H1 (cell line): ENCODE measurements at regions not wholly inside any gene's neighbourhood (a gene's known extent, or its start where the extent isn't known, plus 50 kb on each side); places are given as distances from the start of the nearest gene placed in this dataset.
A peak's percentile ranks its signal among the peaks of the same experiment; 100 is the strongest.

Experiments
- CTCF ChIA-PET: fragments of 300-600 bp; sonication (Branson Sonifier 250); formaldehyde crosslinking; loops from one replicate; lab custom pipeline; 2021; ENCODE audit not compliant: partially characterized antibody; lab: Charles Lee
- POLR2A ChIA-PET: fragments of 300-600 bp; sonication (Branson Sonifier 250); formaldehyde crosslinking; loops from one replicate; lab custom pipeline; 2021; ENCODE audit warnings: inconsistent platforms; ENCODE audit not compliant: partially characterized antibody; lab: Charles Lee
- DNase-seq, 2 experiments: peaks; one replicate each; pipeline versions ENCODE4 v3.0.0 to v3.0.0-alpha.2; 2010 to 2022; ENCODE audit warnings: low spot score in 2 of 2, low read depth in 1 of 2, mixed read lengths in 1 of 2
- FAIRE-seq: peaks from 2 replicates; lab custom pipeline; 2011; peaks lifted over from hg19 to GRCh38; lab: Jason Lieb, UNC
- H2AFZ ChIP-seq: 2 replicates; pipeline ENCODE4 v1.8.1; 2012; ENCODE audit warnings: low read length, inconsistent platforms
- H2AK5ac ChIP-seq: 2 replicates; pipeline ENCODE4 v1.6.1; 2013; ENCODE audit warnings: low read depth, low read length
- H2BK120ac ChIP-seq: replicated peaks from 2 replicates; pipeline ENCODE3; 2013; ENCODE audit warnings: low read depth, low read length, inconsistent platforms
- H2BK12ac ChIP-seq: 2 replicates; pipeline ENCODE4 v1.6.1; 2013; ENCODE audit warnings: low read depth, low read length
- H2BK15ac ChIP-seq: 2 replicates; pipeline ENCODE4 v1.6.1; 2013; ENCODE audit warnings: low read length
- H2BK20ac ChIP-seq: 2 replicates; pipeline ENCODE4 v1.6.1; 2013; ENCODE audit warnings: low read length
- H2BK5ac ChIP-seq: 2 replicates; pipeline ENCODE4 v1.6.1; 2013; ENCODE audit warnings: low read depth, low read length
- H3K14ac ChIP-seq: 2 replicates; pipeline ENCODE4 v1.6.1; 2013; ENCODE audit warnings: inconsistent platforms; ENCODE audit not compliant: insufficient read length
- H3K18ac ChIP-seq: 2 replicates; pipeline ENCODE4 v1.6.1; 2013; ENCODE audit warnings: low read length; ENCODE audit errors: extremely low read depth
- H3K23ac ChIP-seq: 2 replicates; pipeline ENCODE4 v1.6.1; 2013; ENCODE audit warnings: inconsistent platforms; ENCODE audit not compliant: insufficient read length
- H3K23me2 ChIP-seq: 2 replicates; pipeline ENCODE4 v1.6.1; 2013; ENCODE audit warnings: low read depth, low read length
- H3K27ac ChIP-seq: 2 replicates; pipeline ENCODE4 v1.6.1; 2011; ENCODE audit warnings: low read depth, low read length, inconsistent platforms
- H3K27me3 ChIP-seq, 4 experiments: replicated peaks in 1 of 4; 1 replicate in 1 of 4; 2 replicates in 3 of 4; pipeline versions ENCODE4 v1.6.1 to v1.8.1; 2011 to 2013; ENCODE audit warnings: low read length in 3 of 4, mild to moderate bottlenecking in 3 of 4, inconsistent platforms in 2 of 4, mixed read lengths in 2 of 4, moderate library complexity in 1 of 4; ENCODE audit not compliant: control insufficient read depth in 3 of 4, insufficient read depth in 3 of 4; ENCODE audit errors: extremely low read depth in 1 of 4
- H3K36me3 ChIP-seq, 4 experiments: 2 replicates each; pipeline versions ENCODE4 v1.6.1 to v1.8.1; 2011 to 2013; ENCODE audit warnings: mild to moderate bottlenecking in 4 of 4, low read length in 3 of 4, moderate library complexity in 2 of 4, control low read depth in 1 of 4, inconsistent platforms in 1 of 4; ENCODE audit not compliant: insufficient read depth in 4 of 4, control insufficient read depth in 2 of 4
- H3K4ac ChIP-seq: replicated peaks from 2 replicates; pipeline ENCODE3; 2013; ENCODE audit warnings: low read length, low read depth, mixed read lengths, inconsistent platforms; ENCODE audit not compliant: insufficient read length
- H3K4me1 ChIP-seq, 4 experiments: replicated peaks in 1 of 4; 1 replicate in 1 of 4; 2 replicates in 3 of 4; pipeline versions ENCODE4 v1.6.1 to v1.8.1; 2011 to 2013; ENCODE audit warnings: low read length in 3 of 4, inconsistent platforms in 2 of 4, mixed read lengths in 1 of 4; ENCODE audit not compliant: insufficient read depth in 4 of 4, control insufficient read depth in 3 of 4
- H3K4me2 ChIP-seq, 2 experiments: 2 replicates each; pipeline versions ENCODE4 v1.6.1 to v1.8.1; 2011 to 2013; ENCODE audit warnings: low read depth in 2 of 2, low read length in 2 of 2, control low read depth in 1 of 2, inconsistent platforms in 1 of 2, mild to moderate bottlenecking in 1 of 2; ENCODE audit not compliant: insufficient read depth in 1 of 2
- H3K4me3 ChIP-seq, 4 experiments: fragments of 200-600, 300-600 bp in 1 of 4; sonication (generic), shearing (Covaris generic), sonication (Bioruptor Twin) in 1 of 4; 2 replicates each; pipeline versions ENCODE4 v1.5.1 to v1.8.1; 2011 to 2016; ENCODE audit warnings: low read length in 4 of 4, low read depth in 3 of 4, control low read depth in 2 of 4, inconsistent platforms in 2 of 4, mild to moderate bottlenecking in 2 of 4, mixed read lengths in 1 of 4, moderate library complexity in 1 of 4; ENCODE audit not compliant: insufficient read depth in 2 of 4; ENCODE audit errors: extremely low read depth in 1 of 4
- H3K56ac ChIP-seq: replicated peaks from 2 replicates; pipeline ENCODE3; 2013; ENCODE audit warnings: low read depth, mild to moderate bottlenecking, mixed read lengths, low read length, inconsistent platforms; ENCODE audit not compliant: insufficient read length
- H3K79me1 ChIP-seq: 2 replicates; pipeline ENCODE4 v1.6.1; 2013; ENCODE audit warnings: low read depth, low read length, control low read depth
- H3K79me2 ChIP-seq, 2 experiments: 2 replicates each; pipeline versions ENCODE4 v1.6.1 to v1.8.1; 2012 to 2013; ENCODE audit warnings: low read length in 2 of 2, mild to moderate bottlenecking in 2 of 2, inconsistent platforms in 1 of 2; ENCODE audit not compliant: insufficient read depth in 2 of 2, control insufficient read depth in 1 of 2
- H3K9ac ChIP-seq, 4 experiments: replicated peaks in 1 of 4; 1 replicate in 1 of 4; 2 replicates in 3 of 4; pipeline versions ENCODE4 v1.6.1 to v1.8.1; 2011 to 2013; ENCODE audit warnings: low read depth in 3 of 4, low read length in 3 of 4, control low read depth in 2 of 4, mild to moderate bottlenecking in 2 of 4, moderate library complexity in 2 of 4, inconsistent platforms in 1 of 4; ENCODE audit errors: extremely low read depth in 1 of 4
- H3K9me3 ChIP-seq, 2 experiments: 2 replicates each; pipeline versions ENCODE4 v1.6.1 to v1.8.1; 2012 to 2013; ENCODE audit warnings: mild to moderate bottlenecking in 2 of 2, moderate library complexity in 2 of 2, control low read depth in 1 of 2, inconsistent platforms in 1 of 2, low read depth in 1 of 2, low read length in 1 of 2, mixed read lengths in 1 of 2; ENCODE audit not compliant: insufficient read depth in 2 of 2
- H4K20me1 ChIP-seq, 2 experiments: replicated peaks in 1 of 2; 2 replicates each; pipeline versions ENCODE3 to v1.8.1; 2011 to 2013; ENCODE audit warnings: inconsistent platforms in 2 of 2, low read length in 2 of 2, mild to moderate bottlenecking in 1 of 2; ENCODE audit not compliant: insufficient read depth in 2 of 2, control insufficient read depth in 1 of 2
- H4K5ac ChIP-seq: 2 replicates; pipeline ENCODE4 v1.6.1; 2013; ENCODE audit warnings: low read length, low read depth, mixed read lengths, inconsistent platforms; ENCODE audit not compliant: insufficient read length
- H4K8ac ChIP-seq: 2 replicates; pipeline ENCODE4 v1.8.0; 2013; ENCODE audit warnings: mild to moderate bottlenecking, moderate library complexity, low read length, inconsistent platforms; ENCODE audit not compliant: insufficient read depth; ENCODE audit errors: extremely low read depth
- H4K91ac ChIP-seq: replicated peaks from 2 replicates; pipeline ENCODE3; 2013; ENCODE audit warnings: low read length, mixed read lengths, inconsistent platforms; ENCODE audit not compliant: insufficient read length
- ASH2L ChIP-seq: fragments of 200-600, 300-600 bp; sonication (generic); IDR thresholded peaks from one replicate; pipeline ENCODE4 v1.7.1; 2017; ENCODE audit warnings: low read length
- BACH1 ChIP-seq: IDR thresholded peaks from 2 replicates; pipeline ENCODE4 v1.6.1; 2012; ENCODE audit warnings: low read length, improper control_type of control experiment
- BRCA1 ChIP-seq: IDR thresholded peaks from 2 replicates; pipeline ENCODE4 v1.6.1; 2012; ENCODE audit warnings: low read depth, low read length, improper control_type of control experiment
- CHD1 ChIP-seq: IDR thresholded peaks from 2 replicates; pipeline ENCODE4 v1.6.1; 2012; ENCODE audit warnings: low read depth, low read length, improper control_type of control experiment
- CHD2 ChIP-seq: IDR thresholded peaks from 2 replicates; pipeline ENCODE4 v1.6.1; 2012; ENCODE audit warnings: low read length, improper control_type of control experiment
- EP300 ChIP-seq, 2 experiments: IDR thresholded peaks; 1 replicate in 1 of 2; 2 replicates in 1 of 2; pipeline ENCODE4 v1.6.1; 2011 to 2012; ENCODE audit warnings: low read depth in 2 of 2, low read length in 2 of 2, mild to moderate bottlenecking in 2 of 2, borderline replicate concordance in 1 of 2, inconsistent platforms in 1 of 2, moderate library complexity in 1 of 2
- MAFK ChIP-seq: IDR thresholded peaks from 2 replicates; pipeline ENCODE4 v1.6.1; 2012; ENCODE audit warnings: low read depth, mild to moderate bottlenecking, improper control_type of control experiment, low read length
- SAP30 ChIP-seq: fragments of 300-600 bp; sonication (generic); IDR thresholded peaks from 2 replicates; pipeline ENCODE4 v1.7.1; 2012; ENCODE audit warnings: low read length, moderate library complexity, mild to moderate bottlenecking, inconsistent platforms; ENCODE audit not compliant: insufficient read depth, insufficient replicate concordance
- SP4 ChIP-seq: IDR thresholded peaks from 2 replicates; pipeline ENCODE4 v1.6.1; 2012; ENCODE audit warnings: low read length, inconsistent platforms
- SRF ChIP-seq: IDR thresholded peaks from 2 replicates; pipeline ENCODE4 v1.6.1; 2011; ENCODE audit warnings: mild to moderate bottlenecking, low read depth, low read length, moderate library complexity
- SUZ12 ChIP-seq: fragments of 200-600 bp; sonication (generic); IDR thresholded peaks from 2 replicates; pipeline ENCODE4 v1.6.1; 2012; ENCODE audit warnings: mild to moderate bottlenecking, inconsistent platforms, low read length, moderate library complexity, mixed read lengths
- TCF12 ChIP-seq: IDR thresholded peaks from 2 replicates; pipeline ENCODE4 v1.6.1; 2011; ENCODE audit warnings: low read depth, mild to moderate bottlenecking, low read length
- WGBS, 2 experiments: shearing (Covaris generic) in 1 of 2; methylation state at CpG; one replicate each; pipeline versions ENCODE4 v1.1.6 to v1.1.7; 2013 to 2015; ENCODE audit warnings: low lambda C conversion rate in 2 of 2, mixed read lengths in 2 of 2, inconsistent platforms in 1 of 2, low coverage in 1 of 2, missing lambda C conversion rate in 1 of 2; ENCODE audit not compliant: insufficient replicate concordance in 2 of 2, insufficient coverage in 1 of 2, insufficient read length in 1 of 2; ENCODE audit errors: extremely low coverage in 1 of 2, missing lambda C conversion rate in 1 of 2; 5-methylcytosine and 5-hydroxymethylcytosine counted together
- TF ChIP-seq, protein P1 (sequence below): IDR thresholded peaks from 2 replicates; pipeline ENCODE4 v1.6.1; 2011; ENCODE audit warnings: low read depth, mild to moderate bottlenecking, low read length; ENCODE audit not compliant: insufficient read depth

DNA sequence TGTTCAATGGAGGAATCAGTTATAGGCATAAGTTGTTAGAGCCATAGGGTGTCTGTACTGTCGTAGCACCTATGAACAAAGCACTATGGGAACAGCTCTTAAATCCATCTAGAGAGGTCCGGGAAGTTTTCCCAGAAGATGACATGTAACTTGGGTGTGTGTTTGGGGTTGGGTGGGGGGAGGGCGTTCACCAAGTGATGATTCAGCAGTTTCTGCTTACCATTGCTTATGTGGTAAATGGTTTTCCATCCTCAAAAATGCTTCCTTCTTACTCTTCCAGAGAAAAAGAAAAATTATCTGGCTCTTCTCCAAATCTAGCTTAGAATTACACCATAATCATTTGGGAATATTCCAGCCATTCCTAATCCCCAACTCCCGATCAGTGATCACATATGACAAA, 361.1 kb upstream of the ZNF521 start:
- Histone ChIP-seq H4K20me1 (no peaks in the 10 kb centered on the region), H3K27ac (no peak overlapping the region), H3K4me1 (no peaks in the 10 kb centered on the region), H3K18ac (no peak overlapping the region), H3K9me3 (peaks cover 8 to 19% of the 10 kb centered on the region in 2 experiments; a peak in 3 of 4 replicates), H3K23ac (no peak overlapping the region), H3K9ac (no peak overlapping the region), H2BK120ac (no peak overlapping the region), H3K36me3 (no peaks in the 10 kb centered on the region), H2AK5ac (no peak overlapping the region), H3K79me1 (no peaks in the 10 kb centered on the region), H3K14ac (no peak overlapping the region), H2BK12ac (no peak overlapping the region), H3K27me3 (no peaks in the 10 kb centered on the region), H2BK15ac (no peak overlapping the region), H2AFZ (no peak overlapping the region), H2BK20ac (no peak overlapping the region), H3K4me2 (no peak overlapping the region), H2BK5ac (no peak overlapping the region), H4K5ac (no peak overlapping the region), H4K91ac (no peak overlapping the region), H3K4me3 (no peak overlapping the region), H3K56ac (no peak overlapping the region), H3K79me2 (no peaks in the 10 kb centered on the region), H3K23me2 (no peaks in the 10 kb centered on the region), H4K8ac (no peak overlapping the region), H3K4ac (no peak overlapping the region)
- FAIRE-seq = no peak
- no peak for DNase-seq
- 92% methylated on average over 4 of the region's 4 CpGs; no CpG with 5 or more reads in 1 of the 2 experiments for WGBS, 2 experiments
- ChIA-PET CTCF (no interaction called here), POLR2A (no interaction called here)
- TF ChIP-seq TCF12 (no peak), SUZ12 (no peak), SRF (no peak), ASH2L (no peak), BRCA1 (no peak), CHD2 (no peak), CHD1 (no peak), EP300 (IDR thresholded peaks at IDR 0.05; ENCODE audit: borderline replicate concordance in 1 of 2, low read depth in 2 of 2, low read length in 2 of 2) (no peak), MAFK (peak; percentile 59; the same call in 1 of the 2 replicates), SP4 (no peak), SAP30 (no peak), BACH1 (peak; percentile 37; the same call in 1 of the 2 replicates)
- TF ChIP-seq, protein P1, sequence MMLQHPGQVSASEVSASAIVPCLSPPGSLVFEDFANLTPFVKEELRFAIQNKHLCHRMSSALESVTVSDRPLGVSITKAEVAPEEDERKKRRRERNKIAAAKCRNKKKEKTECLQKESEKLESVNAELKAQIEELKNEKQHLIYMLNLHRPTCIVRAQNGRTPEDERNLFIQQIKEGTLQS = no peak
